Ishikawa (cell line): ENCODE measurements at regions not wholly inside any gene's neighbourhood (a gene's known extent, or its start where the extent isn't known, plus 50 kb on each side); places are given as distances from the start of the nearest gene placed in this dataset.

ENCODE experiments used
- CEBPB ChIP-seq: IDR thresholded peaks from 2 replicates; pipeline ENCODE4 v1.6.1; 2012
- CREB1 ChIP-seq: IDR thresholded peaks from 2 replicates; pipeline ENCODE4 v1.6.1; 2012; ENCODE audit warnings: low read depth
- EGR1 ChIP-seq: IDR thresholded peaks from 2 replicates; pipeline ENCODE4 v1.6.1; 2012
- EP300 ChIP-seq: IDR thresholded peaks from 2 replicates; pipeline ENCODE4 v1.6.1; 2012; ENCODE audit warnings: borderline replicate concordance
- FOXM1 ChIP-seq: IDR thresholded peaks from 2 replicates; pipeline ENCODE4 v1.6.1; 2012; ENCODE audit warnings: low read depth, borderline replicate concordance
- MAX ChIP-seq: IDR thresholded peaks from 2 replicates; pipeline ENCODE4 v1.6.1; 2012
- NFIC ChIP-seq: IDR thresholded peaks from 2 replicates; pipeline ENCODE4 v1.6.1; 2012
- RAD21 ChIP-seq: IDR thresholded peaks from 2 replicates; pipeline ENCODE4 v1.6.1; 2012; ENCODE audit warnings: low read depth
- TAF1 ChIP-seq: IDR thresholded peaks from 2 replicates; pipeline ENCODE4 v1.6.1; 2012; ENCODE audit warnings: low read depth, mild to moderate bottlenecking
- TCF12 ChIP-seq: IDR thresholded peaks from 2 replicates; pipeline ENCODE4 v1.6.1; 2012; ENCODE audit warnings: low read depth
- TEAD4 ChIP-seq: IDR thresholded peaks from 2 replicates; pipeline ENCODE4 v1.6.1; 2012
- YY1 ChIP-seq: IDR thresholded peaks from 2 replicates; pipeline ENCODE4 v1.6.1; 2012; ENCODE audit warnings: low read depth
- ZBTB7A ChIP-seq: IDR thresholded peaks from 2 replicates; pipeline ENCODE4 v1.6.1; 2012; ENCODE audit warnings: low read depth
- TF ChIP-seq, protein P1 (sequence below): IDR thresholded peaks from 2 replicates; pipeline ENCODE4 v1.6.1; 2012
- TF ChIP-seq, protein P2 (sequence below): IDR thresholded peaks from 2 replicates; pipeline ENCODE4 v1.6.1; 2012; ENCODE audit warnings: low read depth, mild to moderate bottlenecking

- no peak for TF ChIP-seq TAF1
- TF ChIP-seq CEBPB, result no peak
- TF ChIP-seq MAX, result no peak
Observed at GRCh38 chr3:72295962-72296450, 511.1 kb upstream of the PROK2 start.

DNA sequence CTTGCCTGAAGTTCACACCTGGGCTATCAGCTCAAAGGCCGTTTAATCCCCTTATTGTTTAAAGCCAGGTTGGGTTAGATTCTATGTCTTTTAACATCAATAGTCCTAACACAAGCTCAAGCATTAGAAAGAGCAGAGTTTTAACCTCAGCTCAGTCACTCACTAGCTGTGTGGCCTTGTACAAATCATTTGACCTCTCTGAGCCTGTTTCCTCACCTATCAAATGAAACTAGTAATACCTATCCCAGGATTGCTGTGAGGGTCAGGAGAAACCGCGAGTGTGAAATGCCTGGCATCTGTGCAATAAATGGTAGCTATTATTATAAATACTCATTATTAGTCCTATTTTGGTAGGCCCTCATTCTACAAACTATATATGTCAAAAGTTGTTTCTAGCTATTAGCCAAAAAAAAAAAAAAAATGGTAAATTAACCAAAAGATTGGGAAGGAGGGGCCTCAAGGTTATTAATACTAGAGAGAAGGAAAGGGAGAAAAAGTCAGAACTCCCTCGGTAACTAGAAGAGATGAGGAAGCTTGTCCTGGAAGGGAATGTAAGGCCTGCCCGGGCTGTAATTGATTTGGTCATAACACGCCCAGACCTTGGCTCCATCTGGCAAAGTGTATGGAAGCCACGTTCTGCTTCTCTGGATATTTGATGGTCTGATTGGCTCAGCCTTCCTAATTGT is 510.5 kb upstream of the PROK2 start:
- TF ChIP-seq CEBPB (no peak), RAD21 (no peak), ZBTB7A (no peak), TAF1 (no peak), MAX (no peak), CREB1 (no peak), EGR1 (no peak), TCF12 (no peak), YY1 (no peak), TEAD4 (no peak), EP300 (no peak), FOXM1 (no peak), NFIC (no peak)
- TF ChIP-seq, protein P1, sequence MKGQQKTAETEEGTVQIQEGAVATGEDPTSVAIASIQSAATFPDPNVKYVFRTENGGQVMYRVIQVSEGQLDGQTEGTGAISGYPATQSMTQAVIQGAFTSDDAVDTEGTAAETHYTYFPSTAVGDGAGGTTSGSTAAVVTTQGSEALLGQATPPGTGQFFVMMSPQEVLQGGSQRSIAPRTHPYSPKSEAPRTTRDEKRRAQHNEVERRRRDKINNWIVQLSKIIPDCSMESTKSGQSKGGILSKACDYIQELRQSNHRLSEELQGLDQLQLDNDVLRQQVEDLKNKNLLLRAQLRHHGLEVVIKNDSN, result no peak
- TF ChIP-seq, protein P2, sequence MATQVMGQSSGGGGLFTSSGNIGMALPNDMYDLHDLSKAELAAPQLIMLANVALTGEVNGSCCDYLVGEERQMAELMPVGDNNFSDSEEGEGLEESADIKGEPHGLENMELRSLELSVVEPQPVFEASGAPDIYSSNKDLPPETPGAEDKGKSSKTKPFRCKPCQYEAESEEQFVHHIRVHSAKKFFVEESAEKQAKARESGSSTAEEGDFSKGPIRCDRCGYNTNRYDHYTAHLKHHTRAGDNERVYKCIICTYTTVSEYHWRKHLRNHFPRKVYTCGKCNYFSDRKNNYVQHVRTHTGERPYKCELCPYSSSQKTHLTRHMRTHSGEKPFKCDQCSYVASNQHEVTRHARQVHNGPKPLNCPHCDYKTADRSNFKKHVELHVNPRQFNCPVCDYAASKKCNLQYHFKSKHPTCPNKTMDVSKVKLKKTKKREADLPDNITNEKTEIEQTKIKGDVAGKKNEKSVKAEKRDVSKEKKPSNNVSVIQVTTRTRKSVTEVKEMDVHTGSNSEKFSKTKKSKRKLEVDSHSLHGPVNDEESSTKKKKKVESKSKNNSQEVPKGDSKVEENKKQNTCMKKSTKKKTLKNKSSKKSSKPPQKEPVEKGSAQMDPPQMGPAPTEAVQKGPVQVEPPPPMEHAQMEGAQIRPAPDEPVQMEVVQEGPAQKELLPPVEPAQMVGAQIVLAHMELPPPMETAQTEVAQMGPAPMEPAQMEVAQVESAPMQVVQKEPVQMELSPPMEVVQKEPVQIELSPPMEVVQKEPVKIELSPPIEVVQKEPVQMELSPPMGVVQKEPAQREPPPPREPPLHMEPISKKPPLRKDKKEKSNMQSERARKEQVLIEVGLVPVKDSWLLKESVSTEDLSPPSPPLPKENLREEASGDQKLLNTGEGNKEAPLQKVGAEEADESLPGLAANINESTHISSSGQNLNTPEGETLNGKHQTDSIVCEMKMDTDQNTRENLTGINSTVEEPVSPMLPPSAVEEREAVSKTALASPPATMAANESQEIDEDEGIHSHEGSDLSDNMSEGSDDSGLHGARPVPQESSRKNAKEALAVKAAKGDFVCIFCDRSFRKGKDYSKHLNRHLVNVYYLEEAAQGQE, result no peak

- TF ChIP-seq RAD21 (no peak), NFIC (no peak), EP300 (no peak), FOXM1 (no peak), ZBTB7A (no peak), YY1 (no peak), CREB1 (no peak), TEAD4 (no peak), CEBPB (no peak), EGR1 (no peak), TAF1 (no peak), TCF12 (no peak)
- TF ChIP-seq, protein P2, result no peak
- TF ChIP-seq, protein P1, result no peak
Observed at GRCh38 chr3:72290859-72291638, 506.1 kb upstream of the PROK2 start.

DNA sequence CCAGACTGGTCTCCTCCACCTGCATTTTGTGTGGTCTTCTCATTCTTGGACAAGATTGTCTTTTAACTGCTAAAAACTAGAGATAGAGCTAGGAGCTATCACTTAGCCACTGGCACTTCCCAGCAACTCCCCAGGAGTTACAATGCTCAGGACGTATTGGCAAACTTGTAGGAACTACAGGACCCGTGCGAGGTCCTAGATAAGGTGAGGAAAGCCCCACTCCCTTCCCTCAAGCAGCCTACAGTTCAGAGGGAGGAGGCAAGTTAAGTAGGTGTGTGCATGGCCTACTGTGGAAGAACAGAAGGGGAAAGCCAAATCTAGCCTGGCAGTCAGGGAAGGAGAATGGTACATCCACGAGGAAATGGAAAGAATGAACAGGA is 504.7 kb upstream of the PROK2 start:
- TF ChIP-seq TAF1, result no peak
- no peak for TF ChIP-seq TCF12
- no peak for TF ChIP-seq EGR1
- no peak for TF ChIP-seq YY1
- TF ChIP-seq NFIC, result no peak
- TF ChIP-seq MAX, result no peak
- TF ChIP-seq CREB1, result no peak
- TF ChIP-seq CEBPB, result no peak
- TF ChIP-seq, protein P2, result no peak
- no peak for TF ChIP-seq EP300
- no peak for TF ChIP-seq RAD21
- no peak for TF ChIP-seq ZBTB7A
- TF ChIP-seq TEAD4, result no peak
- no peak for TF ChIP-seq FOXM1
- TF ChIP-seq, protein P1, result no peak
